Fibroblast of upper back skin (primary cell): ENCODE measurements at regions not wholly inside any gene's neighbourhood (a gene's known extent, or its start where the extent isn't known, plus 50 kb on each side); places are given as distances from the start of the nearest gene placed in this dataset.

ENCODE experiments used
- DNase-seq: peaks from one replicate; pipeline ENCODE4 v3.0.0-alpha.2; 2013

GRCh38 chr2:164288235-164288634 lies 333.0 kb downstream of the GRB14 start:
- DNase-seq: no peak

DNA sequence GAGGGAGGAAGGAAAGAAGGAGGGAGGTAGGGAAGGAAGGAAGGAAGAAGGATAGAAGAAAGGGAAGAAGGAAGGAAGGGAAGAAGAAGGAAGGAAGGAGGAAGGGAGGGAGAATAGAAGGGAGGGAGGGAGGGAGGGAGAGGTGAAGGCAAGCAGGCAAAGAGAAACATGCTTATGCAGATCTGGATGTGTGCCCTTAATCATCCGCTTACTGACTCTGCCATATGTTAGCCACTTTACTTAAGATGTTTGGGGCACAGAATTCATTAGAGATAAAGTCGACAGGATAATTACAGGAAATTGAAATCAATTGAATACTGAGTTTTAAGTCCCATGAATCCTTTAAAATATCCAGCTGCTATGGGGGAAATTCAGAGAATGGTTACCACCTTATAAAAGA lies 334.2 kb downstream of the GRB14 start:
- DNase-seq: no peak

DNA sequence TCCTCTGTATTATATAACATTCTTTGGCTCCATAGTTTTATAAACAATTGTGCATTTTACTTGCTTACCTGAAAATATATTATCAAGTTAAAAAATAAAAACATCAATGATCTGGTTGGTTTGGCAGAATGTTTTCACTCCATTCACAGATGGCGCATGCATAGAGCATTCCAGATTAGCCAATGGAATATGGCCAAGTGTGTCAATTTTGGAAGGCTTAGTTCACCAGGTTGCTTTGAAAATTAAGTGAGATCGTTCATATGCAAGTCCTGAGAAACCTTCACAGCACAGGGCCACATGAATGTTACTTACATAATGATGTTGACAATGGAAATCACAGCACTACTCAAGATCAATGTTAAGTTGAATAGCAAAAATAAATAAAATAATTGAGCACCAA lies 335.7 kb downstream of the GRB14 start:
- DNase-seq: no peak

DNA sequence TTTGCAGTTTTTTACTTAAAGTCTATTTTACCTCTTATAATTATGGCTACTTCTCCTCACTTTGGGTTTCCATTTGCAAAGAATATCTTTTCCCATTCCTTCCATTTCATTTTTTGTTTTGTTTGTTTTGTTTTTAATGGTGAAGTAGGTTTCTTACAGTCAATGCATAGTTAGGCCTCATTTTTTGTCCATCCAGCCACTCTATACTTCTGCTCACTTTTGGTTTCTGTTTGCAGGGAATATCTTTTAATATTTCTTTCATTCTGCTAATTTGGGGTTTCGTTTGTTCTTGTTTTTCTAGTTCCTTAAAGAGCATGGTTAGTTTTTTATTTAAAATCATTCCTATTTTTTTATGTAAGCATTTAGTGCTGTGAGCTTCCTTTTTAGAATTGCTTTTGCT lies 339.4 kb downstream of the GRB14 start:
- no peak for DNase-seq

GRCh38 chr2:164275659-164276058 lies 345.6 kb downstream of the GRB14 start:
- DNase-seq: no peak

DNA sequence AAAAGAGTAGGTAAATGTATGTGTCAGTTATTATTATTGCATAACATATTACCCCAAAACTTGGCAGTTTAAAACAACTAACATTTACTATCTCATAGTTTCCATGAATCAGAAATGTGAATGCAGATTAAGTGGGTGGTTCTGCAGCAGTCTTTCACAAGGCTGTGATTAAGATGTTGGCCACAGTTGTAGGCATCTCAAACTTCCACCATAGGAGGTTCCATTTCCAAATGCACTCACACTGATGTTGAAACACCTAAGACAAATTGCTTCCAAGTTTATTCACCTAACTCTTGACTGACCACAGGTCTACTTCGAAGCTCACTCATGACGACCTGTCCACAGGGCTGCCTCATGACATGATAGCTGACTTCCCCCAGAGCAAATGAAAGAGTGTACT lies 360.8 kb downstream of the GRB14 start:
- DNase-seq: no peak

GRCh38 chr2:164257742-164258141 lies 363.5 kb downstream of the GRB14 start:
- no peak for DNase-seq

DNA sequence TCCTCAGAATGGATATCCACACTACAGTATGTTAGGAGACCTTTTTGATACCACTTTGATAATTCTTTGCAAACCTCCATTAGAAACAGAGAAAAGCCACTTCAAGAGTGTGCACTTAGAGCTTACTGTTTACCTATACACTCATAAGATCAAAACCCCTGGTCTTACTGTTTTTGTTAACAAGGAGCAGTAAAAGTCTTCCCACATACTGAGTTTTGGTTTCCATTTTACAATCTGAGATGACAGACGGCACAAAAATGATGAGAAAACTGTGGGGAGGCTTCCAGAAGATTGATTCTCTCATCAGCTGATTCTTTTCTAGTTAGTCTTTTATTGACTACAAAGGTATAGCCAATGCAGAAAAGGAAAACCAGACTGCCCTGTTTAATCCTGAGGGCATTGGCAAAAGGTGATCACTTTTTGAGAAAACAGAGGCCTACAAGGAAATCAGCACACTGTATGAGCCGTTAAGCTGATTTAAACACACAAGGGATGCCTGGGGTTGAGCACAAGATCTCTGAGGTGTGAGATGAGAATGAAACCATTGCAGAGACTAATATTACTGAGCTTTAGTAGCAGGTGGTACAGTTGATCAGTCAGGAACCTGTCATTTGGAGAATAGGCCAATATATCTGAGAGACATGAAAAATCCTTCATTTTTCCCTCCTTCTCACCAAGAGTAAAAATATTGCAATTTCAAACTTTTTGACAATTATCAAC lies 368.6 kb downstream of the GRB14 start:
- no peak for DNase-seq

GRCh38 chr2:164243315-164243714 lies 378.0 kb downstream of the GRB14 start:
- no peak for DNase-seq

GRCh38 chr2:164242409-164242808 lies 378.9 kb downstream of the GRB14 start:
- no peak for DNase-seq

DNA sequence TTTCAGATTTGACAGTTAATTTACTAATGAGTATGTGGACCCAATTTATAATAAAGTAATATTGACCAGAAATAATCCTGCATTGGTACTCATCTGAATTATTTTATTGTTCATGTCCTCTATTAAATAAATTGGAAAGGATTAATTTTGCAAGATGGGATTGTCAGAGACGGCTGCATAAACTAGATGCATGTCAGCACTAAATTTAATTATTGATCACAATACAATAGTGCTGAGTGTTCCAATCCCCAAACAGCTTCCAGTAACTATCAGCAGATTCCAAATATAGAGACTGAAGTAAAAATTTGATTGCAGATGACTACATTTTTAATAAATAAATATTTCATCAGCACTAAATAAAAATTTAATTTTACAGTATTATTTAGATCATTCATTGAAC lies 387.2 kb downstream of the GRB14 start:
- DNase-seq: no peak

GRCh38 chr2:164224007-164224406 lies 397.3 kb downstream of the GRB14 start:
- DNase-seq: no peak

DNA sequence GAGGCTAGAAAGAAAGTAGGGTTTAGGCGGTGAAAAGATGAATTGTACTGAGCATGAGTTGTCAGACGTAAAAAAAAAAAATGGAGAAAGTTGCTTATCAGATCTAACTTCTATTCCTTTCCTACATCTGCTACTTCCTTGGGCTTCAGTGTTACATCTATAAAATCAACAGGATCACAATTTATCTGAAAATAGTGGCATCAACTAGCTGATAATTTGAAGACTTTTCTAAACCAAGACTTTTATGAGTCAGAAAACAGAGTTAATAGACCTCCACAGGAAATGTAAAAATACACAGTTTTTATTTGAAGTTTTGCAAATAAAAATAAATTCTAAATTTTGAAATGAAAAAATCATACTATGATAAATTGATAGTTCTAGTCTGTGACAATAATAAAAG lies 399.8 kb downstream of the GRB14 start:
- DNase-seq: no peak

DNA sequence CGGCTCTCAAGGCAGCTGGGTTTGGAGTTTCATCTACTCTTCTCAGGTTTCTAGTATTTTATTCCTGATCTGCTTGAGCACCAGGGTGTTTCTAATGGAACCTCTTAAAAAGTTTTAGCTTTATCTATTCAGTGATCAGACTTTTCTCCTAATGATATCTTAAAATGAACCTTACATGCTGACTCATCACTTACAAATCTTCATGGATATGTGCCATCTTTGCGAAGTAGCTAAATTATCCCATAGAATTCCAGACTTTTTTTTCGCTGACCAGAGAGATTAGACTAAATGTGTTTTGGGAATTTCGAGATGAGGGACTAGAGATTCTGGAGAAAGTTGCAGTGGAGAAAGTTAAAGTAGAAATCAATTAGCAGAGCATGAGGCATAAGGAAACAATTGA lies 401.0 kb downstream of the GRB14 start:
- peak; percentile 51 for DNase-seq

DNA sequence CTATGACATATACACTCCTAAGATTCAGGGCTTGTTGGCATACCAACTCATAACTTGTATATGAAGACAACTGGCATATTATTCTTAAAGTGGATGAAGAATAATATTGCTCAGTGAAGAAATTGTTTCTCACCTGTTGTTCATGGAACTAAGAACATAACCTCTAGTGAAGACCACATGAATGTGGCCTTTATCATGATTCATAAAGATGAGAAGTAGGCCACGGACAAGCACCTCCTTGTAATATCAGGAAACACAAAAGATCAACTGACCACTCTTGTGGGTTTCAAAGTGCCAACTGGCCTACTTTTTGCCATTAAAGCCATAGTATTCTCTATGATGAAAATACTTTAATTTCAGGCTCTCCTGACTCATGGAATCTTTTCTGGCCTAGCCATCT lies 407.4 kb downstream of the GRB14 start:
- DNase-seq: no peak

DNA sequence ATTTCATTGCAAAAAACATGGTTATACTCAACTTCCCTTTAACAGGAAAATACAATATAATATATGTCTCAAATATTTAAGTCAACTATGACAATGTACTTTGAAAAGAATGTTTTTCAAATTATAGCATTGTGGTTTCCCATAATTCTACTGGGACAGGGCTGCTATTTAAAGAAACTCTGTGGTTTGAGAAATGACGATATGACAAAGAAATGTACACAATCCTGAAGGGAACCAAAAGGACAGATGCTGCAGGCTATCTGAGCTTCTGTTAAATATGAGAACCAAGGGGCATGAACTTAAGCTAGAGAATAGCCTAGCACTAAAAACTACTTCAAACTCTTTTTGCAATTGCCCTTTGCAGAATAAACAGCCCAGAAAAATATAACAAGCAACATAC lies 415.9 kb downstream of the GRB14 start:
- DNase-seq: peak; percentile 90

DNA sequence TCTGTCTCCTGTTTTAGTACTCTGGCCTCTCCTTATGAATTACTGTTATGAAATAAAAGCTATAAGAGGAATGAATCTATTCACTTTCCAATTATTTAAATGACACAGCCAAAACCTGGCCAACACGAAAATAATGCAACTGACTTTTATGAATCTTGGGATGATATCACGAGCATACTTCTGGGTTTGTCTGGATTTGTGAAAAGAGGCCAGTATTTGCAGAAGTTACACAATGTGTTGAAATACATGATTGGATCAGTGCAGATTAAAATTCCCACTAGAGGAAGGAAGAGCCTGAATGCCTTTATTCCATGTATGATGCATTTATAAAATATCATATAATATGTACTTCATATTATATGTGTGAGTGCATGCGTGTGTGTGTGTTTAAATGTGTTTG lies 418.2 kb downstream of the GRB14 start:
- DNase-seq: peak; percentile 56

DNA sequence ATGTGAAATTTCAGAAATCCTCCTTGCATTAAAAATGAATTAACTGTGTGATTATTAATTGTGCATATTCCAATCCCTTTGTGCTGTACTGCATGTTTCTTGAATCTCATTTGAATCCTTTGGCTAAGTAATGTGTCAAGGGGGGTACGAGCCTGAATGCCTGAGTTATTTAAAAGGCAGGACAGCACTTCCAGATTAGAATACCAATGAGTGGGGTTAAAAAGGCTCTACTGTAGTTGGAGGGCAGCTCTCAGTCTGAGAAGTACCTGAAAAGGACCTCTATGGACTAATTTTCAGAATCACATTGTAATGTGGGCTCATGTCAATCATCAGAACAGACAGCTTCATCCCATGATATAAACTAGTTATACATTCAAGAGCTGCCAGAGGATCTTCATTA lies 423.0 kb downstream of the GRB14 start:
- no peak for DNase-seq

GRCh38 chr2:164190700-164191099 lies 430.6 kb downstream of the GRB14 start:
- no peak for DNase-seq

DNA sequence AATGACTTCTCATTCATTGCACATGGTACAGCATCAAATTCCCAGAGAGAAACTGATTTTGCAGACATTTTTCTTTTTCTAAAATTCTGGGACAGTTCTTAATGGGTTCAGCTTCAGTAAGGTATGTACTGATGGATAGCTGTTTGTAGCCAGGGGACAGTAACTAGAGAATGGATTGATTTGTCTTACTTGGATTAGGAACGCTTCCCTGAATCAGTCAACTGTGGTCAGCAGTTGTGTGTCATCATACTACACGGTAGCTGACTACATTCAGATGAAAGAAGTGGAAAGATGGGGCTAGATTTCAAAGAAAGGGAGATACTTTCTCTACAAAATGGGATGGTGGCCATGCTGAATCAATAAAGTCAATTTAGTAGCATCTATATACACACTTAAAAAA lies 431.4 kb downstream of the GRB14 start:
- DNase-seq: no peak

DNA sequence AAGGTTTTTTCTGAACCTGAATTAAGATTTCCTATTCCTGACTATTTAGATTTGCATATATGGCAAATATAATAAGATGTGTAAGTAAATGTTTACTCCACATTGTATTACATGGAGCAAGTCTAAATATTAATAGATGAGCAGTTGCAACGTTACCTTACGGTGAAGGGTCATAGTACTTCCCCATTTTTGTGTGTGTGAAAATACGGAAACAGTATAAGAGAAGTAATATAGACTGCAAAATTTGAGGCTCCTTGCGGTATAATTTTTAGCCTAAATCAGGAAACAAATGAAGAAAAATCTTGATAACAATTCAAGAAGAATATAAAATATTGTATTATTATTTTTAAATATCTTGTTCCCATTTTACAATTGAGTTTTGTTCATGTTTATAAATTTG lies 434.2 kb downstream of the GRB14 start:
- DNase-seq: no peak

GRCh38 chr2:164186591-164186990 lies 434.7 kb downstream of the GRB14 start:
- DNase-seq: peak; percentile 24

DNA sequence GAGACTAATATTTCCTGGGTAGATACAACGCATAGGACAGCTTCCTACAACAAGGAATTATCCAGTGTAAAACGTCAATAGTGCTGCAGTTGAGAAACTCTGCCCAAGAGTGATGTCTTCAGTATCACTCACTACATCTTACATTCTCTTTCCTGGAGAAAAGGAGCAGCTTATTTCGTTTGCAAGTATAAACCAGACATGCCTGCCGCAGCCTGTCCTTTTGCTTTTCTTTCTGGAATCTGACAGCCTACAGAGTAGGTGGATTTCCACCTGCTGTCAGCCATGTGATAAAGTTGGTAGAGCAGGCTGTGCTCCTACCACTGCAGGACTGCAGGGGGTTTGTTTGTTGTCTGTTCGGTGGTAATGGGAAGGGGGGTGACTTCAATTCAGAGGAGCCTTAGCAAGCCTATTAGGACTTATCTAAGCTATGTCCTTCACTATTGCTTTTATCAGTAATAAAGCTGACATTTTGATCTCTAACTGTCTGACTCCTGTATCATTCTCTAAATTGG lies 439.1 kb downstream of the GRB14 start:
- no peak for DNase-seq

DNA sequence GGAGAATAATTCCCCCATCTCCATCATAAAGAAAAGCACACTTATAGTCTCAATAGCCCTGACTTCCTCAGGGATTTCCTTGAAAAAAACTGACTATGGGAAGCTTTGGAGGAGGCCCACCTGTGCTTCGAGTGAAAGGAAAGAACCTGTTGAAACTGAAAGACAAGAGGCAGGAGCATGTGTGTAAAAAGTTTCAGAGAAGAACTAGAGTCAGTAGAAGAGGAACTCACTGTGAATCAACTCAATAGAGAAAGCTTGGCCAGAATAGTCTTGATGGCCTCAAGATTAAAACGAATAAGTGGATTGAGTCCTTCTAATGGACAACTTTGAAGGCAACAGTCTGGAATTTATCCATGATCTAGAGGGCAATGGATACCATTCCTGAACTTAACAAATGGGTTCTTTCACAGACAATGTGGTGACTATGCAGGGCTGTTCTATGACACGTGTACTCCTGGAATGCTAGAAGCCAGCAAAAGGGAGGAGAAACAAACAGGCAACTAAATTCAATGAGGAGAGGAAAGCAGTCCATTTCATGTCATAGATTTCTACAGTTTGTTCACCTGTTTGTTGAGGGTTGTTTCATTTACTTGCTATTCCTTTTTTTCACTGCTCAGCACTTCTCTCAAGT lies 442.3 kb downstream of the GRB14 start:
- DNase-seq: peak; percentile 67

- no peak for DNase-seq
Measured at GRCh38 chr2:164164602-164165001, 428.8 kb upstream of the FIGN start.
